MM.1S (cell line): ENCODE measurements at regions not wholly inside any gene's neighbourhood (a gene's known extent, or its start where the extent isn't known, plus 50 kb on each side); places are given as distances from the start of the nearest gene placed in this dataset.

Source experiments
- DNase-seq: peaks from one replicate; pipeline ENCODE4 v3.0.0-alpha.2; 2015
- H2AFZ ChIP-seq: fragments of 300-600 bp; sonication (generic); 2 replicates; pipeline ENCODE4 v1.6.0; 2016; ENCODE audit warnings: antibody characterized with exemption, low read length
- H3F3A ChIP-seq: fragments of 300-600 bp; sonication (generic); 2 replicates; pipeline ENCODE4 v1.6.1; 2016; ENCODE audit warnings: mild to moderate bottlenecking, antibody characterized with exemption, low read length, moderate library complexity, mixed read lengths; ENCODE audit not compliant: insufficient read depth
- H3K27ac ChIP-seq: fragments of 300-600 bp; sonication (generic); 2 replicates; pipeline ENCODE4 v1.5.1; 2016; ENCODE audit warnings: mild to moderate bottlenecking, low read length
- H3K27me3 ChIP-seq: fragments of 300-600 bp; sonication (generic); replicated peaks from 2 replicates; pipeline ENCODE4 v1.6.0; 2016; ENCODE audit warnings: low read length; ENCODE audit not compliant: insufficient read depth
- H3K36me3 ChIP-seq: fragments of 300-600 bp; sonication (generic); replicated peaks from 2 replicates; pipeline ENCODE4 v1.6.1; 2016; ENCODE audit warnings: mild to moderate bottlenecking, low read length, mixed read lengths; ENCODE audit not compliant: insufficient read depth
- H3K4me1 ChIP-seq: fragments of 300-600 bp; sonication (generic); 2 replicates; pipeline ENCODE4 v1.6.1; 2016; ENCODE audit warnings: low read length, mixed read lengths
- H3K4me2 ChIP-seq: fragments of 300-600 bp; sonication (generic); 2 replicates; pipeline ENCODE4 v1.6.0; 2016; ENCODE audit warnings: low read depth, low read length
- H3K4me3 ChIP-seq: fragments of 300-600 bp; sonication (generic); 2 replicates; pipeline ENCODE4 v1.5.1; 2016; ENCODE audit warnings: low read length, mixed read lengths
- H3K79me2 ChIP-seq: fragments of 300-600 bp; sonication (generic); 2 replicates; pipeline ENCODE4 v1.6.1; 2016; ENCODE audit warnings: mixed run types, low read length, mixed read lengths
- H3K9ac ChIP-seq: fragments of 300-600 bp; sonication (generic); 2 replicates; pipeline ENCODE4 v1.6.1; 2016; ENCODE audit warnings: low read length, mixed read lengths
- H3K9me2 ChIP-seq: fragments of 300-600 bp; sonication (generic); replicated peaks from 2 replicates; pipeline ENCODE4 v1.6.1; 2016; ENCODE audit warnings: mild to moderate bottlenecking, low read length, mixed read lengths; ENCODE audit not compliant: insufficient read depth
- H3K9me3 ChIP-seq: fragments of 300-600 bp; sonication (generic); replicated peaks from 2 replicates; pipeline ENCODE4 v1.6.1; 2016; ENCODE audit warnings: mild to moderate bottlenecking, low read length, mixed read lengths; ENCODE audit not compliant: insufficient read depth
- H4K20me1 ChIP-seq: fragments of 300-600 bp; sonication (generic); 2 replicates; pipeline ENCODE4 v1.6.1; 2016; ENCODE audit warnings: mild to moderate bottlenecking, low read length, moderate library complexity, mixed read lengths; ENCODE audit not compliant: insufficient read depth
- CTCF ChIP-seq: fragments of 300-600 bp; sonication (generic); IDR thresholded peaks from 2 replicates; pipeline ENCODE4 v1.5.1; 2016; ENCODE audit warnings: antibody characterized with exemption, low read length, mixed read lengths
- EZH2 ChIP-seq: fragments of 300-600 bp; sonication (generic); optimal IDR thresholded peaks from 2 replicates; pipeline ENCODE3; 2017; ENCODE audit warnings: low read depth, mild to moderate bottlenecking, antibody characterized with exemption, low read length, mixed read lengths
- EZH2phosphoT487 ChIP-seq: fragments of 300-600 bp; sonication (generic); IDR thresholded peaks from 2 replicates; pipeline ENCODE4 v1.6.1; 2018; ENCODE audit warnings: antibody characterized with exemption, low read length

DNA sequence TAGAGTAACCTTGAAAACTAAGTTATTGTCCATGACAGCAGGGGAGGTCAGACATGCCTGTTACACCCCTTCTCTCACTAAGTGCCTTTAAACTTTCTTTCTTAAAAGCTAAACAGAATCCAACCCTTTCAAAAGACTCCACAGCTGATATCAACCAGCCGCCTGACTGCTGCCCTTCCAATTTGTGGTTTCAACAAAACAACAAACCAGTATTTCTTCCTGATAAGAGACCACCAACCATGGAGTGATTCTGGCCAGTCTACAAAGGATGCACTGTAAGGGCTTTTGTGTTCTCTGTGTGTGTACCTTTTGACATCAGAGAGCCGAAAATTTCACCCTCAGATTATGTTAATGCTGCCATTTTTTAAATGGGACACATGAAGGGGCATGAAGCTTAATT is 1204.2 kb downstream of the ROBO2 start:
- Histone ChIP-seq H3K4me3 (no peak overlapping the region), H3K9me3 (no peaks in the 10 kb centered on the region), H3F3A (no peaks in the 10 kb centered on the region), H3K4me1 (no peaks in the 10 kb centered on the region), H3K27me3 (no peaks in the 10 kb centered on the region), H3K79me2 (no peaks in the 10 kb centered on the region), H3K27ac (no peak overlapping the region), H4K20me1 (no peaks in the 10 kb centered on the region), H3K9me2 (no peaks in the 10 kb centered on the region), H3K4me2 (no peak overlapping the region), H3K36me3 (no peaks in the 10 kb centered on the region), H2AFZ (no peak overlapping the region), H3K9ac (no peak overlapping the region)
- DNase-seq: no peak
- no peak for TF ChIP-seq CTCF
- no peak for TF ChIP-seq EZH2phosphoT487
- no peak for TF ChIP-seq EZH2

GRCh38 chr3:78249294-78249693 is 1209.4 kb downstream of the ROBO2 start:
- Histone ChIP-seq H3K79me2 (no peaks in the 10 kb centered on the region), H3K9ac (no peak overlapping the region), H2AFZ (no peak overlapping the region), H3K4me2 (no peak overlapping the region), H3F3A (no peaks in the 10 kb centered on the region), H3K4me1 (no peaks in the 10 kb centered on the region), H3K9me2 (no peaks in the 10 kb centered on the region), H3K27ac (no peak overlapping the region), H3K36me3 (no peaks in the 10 kb centered on the region), H3K9me3 (no peaks in the 10 kb centered on the region), H3K27me3 (no peaks in the 10 kb centered on the region), H3K4me3 (no peak overlapping the region), H4K20me1 (no peaks in the 10 kb centered on the region)
- no peak for TF ChIP-seq EZH2
- TF ChIP-seq CTCF: no peak
- TF ChIP-seq EZH2phosphoT487: no peak
- DNase-seq: no peak

- no peaks in the 10 kb centered on the region for H3K27me3 ChIP-seq
- no peak overlapping the region for H3K4me3 ChIP-seq
- no peak for DNase-seq
- H3K4me1 ChIP-seq: no peaks in the 10 kb centered on the region
- no peaks in the 10 kb centered on the region for H3F3A ChIP-seq
- no peaks in the 10 kb centered on the region for H3K36me3 ChIP-seq
- no peaks in the 10 kb centered on the region for H3K79me2 ChIP-seq
- no peak overlapping the region for H2AFZ ChIP-seq
- TF ChIP-seq EZH2 (no peak), EZH2phosphoT487 (no peak), CTCF (no peak)
- H4K20me1 ChIP-seq: no peaks in the 10 kb centered on the region
- H3K4me2 ChIP-seq: no peak overlapping the region
- H3K27ac ChIP-seq: no peak overlapping the region
- no peak overlapping the region for H3K9ac ChIP-seq
- H3K9me2 ChIP-seq: no peaks in the 10 kb centered on the region
- no peaks in the 10 kb centered on the region for H3K9me3 ChIP-seq
These were observed 1214.0 kb downstream of the ROBO2 start for GRCh38 chr3:78253860-78254259.

- Histone ChIP-seq H3K9me3 (no peaks in the 10 kb centered on the region), H2AFZ (no peak overlapping the region), H3K27ac (no peak overlapping the region), H3F3A (no peaks in the 10 kb centered on the region), H3K9me2 (no peaks in the 10 kb centered on the region), H4K20me1 (no peaks in the 10 kb centered on the region), H3K4me3 (no peak overlapping the region), H3K9ac (no peak overlapping the region), H3K4me2 (no peak overlapping the region), H3K79me2 (no peaks in the 10 kb centered on the region), H3K36me3 (no peaks in the 10 kb centered on the region), H3K27me3 (no peaks in the 10 kb centered on the region), H3K4me1 (no peaks in the 10 kb centered on the region)
- DNase-seq: no peak
- no peak for TF ChIP-seq CTCF
- TF ChIP-seq EZH2phosphoT487: no peak
- no peak for TF ChIP-seq EZH2
These were observed 1215.5 kb downstream of the ROBO2 start for GRCh38 chr3:78255403-78255802.
